ENCODE measurements at regions not wholly inside any gene's neighbourhood (a gene's known extent, or its start where the extent isn't known, plus 50 kb on each side); places are given as distances from the start of the nearest gene placed in this dataset.

GRCh38 chr5:171681061-171681460 is 104.6 kb upstream of the SMIM23 start:
- H3K9ac ChIP-seq (ENCODE audit: low read length): no peak overlapping the region
- no peaks in the 10 kb centered on the region for H4K20me1 ChIP-seq (ENCODE audit: insufficient read depth)
- TF ChIP-seq CTCF (IDR thresholded peaks at IDR 0.05; ENCODE audit: poor library complexity, severe bottlenecking) (no peak), POLR2AphosphoS5 (IDR thresholded peaks at IDR 0.05) (no peak), RAD21 (conservative IDR thresholded peaks at IDR 0.05) (no peak), EZH2 (IDR thresholded peaks at IDR 0.05; ENCODE audit: borderline replicate concordance, insufficient read depth, low read length, poor library complexity, severe bottlenecking) (no peak), MXI1 (conservative IDR thresholded peaks at IDR 0.05; ENCODE audit: poor library complexity, severe bottlenecking) (no peak), TAF1 (IDR thresholded peaks at IDR 0.05; ENCODE audit: low read depth) (no peak)

DNA sequence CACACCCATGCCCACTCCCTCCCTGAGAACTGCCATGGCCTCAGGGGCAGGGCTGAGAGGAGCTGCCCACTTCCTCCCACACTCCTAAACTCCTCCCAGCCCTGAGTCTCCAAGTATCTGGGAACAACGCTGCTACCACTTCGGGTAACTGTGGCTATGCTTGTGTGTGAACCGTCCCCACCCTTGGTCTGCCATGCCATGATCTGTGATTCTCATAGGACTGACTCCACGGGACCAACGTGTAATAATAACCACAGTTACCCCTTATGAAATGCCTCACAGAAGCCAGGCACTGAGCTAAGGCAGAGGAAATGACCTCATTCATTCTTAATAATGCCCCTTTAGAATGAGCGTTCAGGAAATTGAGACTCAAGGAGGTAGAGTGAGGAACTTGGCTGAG is 103.9 kb upstream of the SMIM23 start:
- Histone ChIP-seq H3K9me2 (ENCODE audit: insufficient read depth, low read length) (no peaks in the 10 kb centered on the region), H3K27ac (ENCODE audit: low read length) (no peak overlapping the region), H3K36me3 (ENCODE audit: insufficient read depth, low read length) (no peaks in the 10 kb centered on the region), H2AFZ (ENCODE audit: low read depth, low read length) (no peak overlapping the region), H4K20me1 (ENCODE audit: insufficient read depth) (no peaks in the 10 kb centered on the region), H3K79me2 (replicated peaks; ENCODE audit: insufficient read depth, low read length) (no peaks in the 10 kb centered on the region), H3F3A (ENCODE audit: insufficient read depth, low read length, poor library complexity, severe bottlenecking) (no peaks in the 10 kb centered on the region), H3K9me3 (ENCODE audit: low read length) (no peaks in the 10 kb centered on the region), H3K27me3 (ENCODE audit: insufficient read depth, low read depth, low read length) (no peaks in the 10 kb centered on the region), H3K4me3 (ENCODE audit: low read length) (no peak overlapping the region), H3K4me2 (ENCODE audit: low read length) (no peak overlapping the region), H3K9ac (ENCODE audit: low read length) (no peak overlapping the region)
- no peak for TF ChIP-seq POLR2AphosphoS5 (IDR thresholded peaks at IDR 0.05)
- no peak for TF ChIP-seq CTCF (IDR thresholded peaks at IDR 0.05; ENCODE audit: poor library complexity, severe bottlenecking)
- no peak for TF ChIP-seq EZH2 (IDR thresholded peaks at IDR 0.05; ENCODE audit: borderline replicate concordance, insufficient read depth, low read length, poor library complexity, severe bottlenecking)
- no peak for TF ChIP-seq RAD21 (conservative IDR thresholded peaks at IDR 0.05)
- TF ChIP-seq SMC3 (conservative IDR thresholded peaks at IDR 0.05; ENCODE audit: poor library complexity): no peak
- no peak for TF ChIP-seq REST (IDR thresholded peaks at IDR 0.05; ENCODE audit: borderline replicate concordance)
- TF ChIP-seq TAF1 (IDR thresholded peaks at IDR 0.05; ENCODE audit: low read depth): no peak
- no peak for TF ChIP-seq MXI1 (conservative IDR thresholded peaks at IDR 0.05; ENCODE audit: poor library complexity, severe bottlenecking)
- TF ChIP-seq EP300 (conservative IDR thresholded peaks at IDR 0.05; ENCODE audit: poor library complexity, severe bottlenecking): no peak

More at GRCh38 chr5:171681061-171681460, 104.6 kb upstream of the SMIM23 start:
- Histone ChIP-seq H3K4me3 (ENCODE audit: low read length) (no peak overlapping the region), H3K79me2 (replicated peaks; ENCODE audit: insufficient read depth, low read length) (no peaks in the 10 kb centered on the region), H3K4me2 (ENCODE audit: low read length) (no peak overlapping the region), H3K9me3 (ENCODE audit: low read length) (no peaks in the 10 kb centered on the region), H3K27ac (ENCODE audit: low read length) (no peak overlapping the region), H3K9me2 (ENCODE audit: insufficient read depth, low read length) (no peaks in the 10 kb centered on the region), H3K27me3 (ENCODE audit: insufficient read depth, low read depth, low read length) (no peaks in the 10 kb centered on the region), H3K36me3 (ENCODE audit: insufficient read depth, low read length) (no peaks in the 10 kb centered on the region), H2AFZ (ENCODE audit: low read depth, low read length) (no peak overlapping the region), H3F3A (ENCODE audit: insufficient read depth, low read length, poor library complexity, severe bottlenecking) (no peaks in the 10 kb centered on the region)

All from neural cell (in vitro differentiated cells).